ENCODE measurements at regions not wholly inside any gene's neighbourhood (a gene's known extent, or its start where the extent isn't known, plus 50 kb on each side); places are given as distances from the start of the nearest gene placed in this dataset.
"Not testable (repeated sequence)": the region's sequence is repeated elsewhere in the genome, so short reads cannot be mapped to it uniquely, and the experiment has no call there.

DNA sequence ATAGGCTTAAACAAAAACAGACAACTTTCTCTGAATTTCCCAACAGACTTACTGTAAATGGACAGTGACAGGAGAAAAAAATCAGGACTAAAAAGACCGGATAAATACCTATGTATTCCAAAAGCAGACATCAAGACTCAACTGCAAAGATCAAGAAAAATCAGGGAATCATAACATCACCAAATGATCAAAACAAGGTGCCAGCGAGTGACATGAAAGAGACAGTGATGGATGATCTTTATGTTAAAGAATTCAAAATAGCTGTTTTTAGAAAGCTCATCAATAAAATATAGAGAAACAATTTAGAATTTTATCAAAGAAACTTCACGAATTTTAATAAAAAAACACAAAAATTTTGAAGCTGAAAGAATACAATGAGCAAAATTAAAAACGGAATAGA, 952.5 kb upstream of the ATXN7L3B start:
- DNase-seq (ENCODE audit: low read depth), result no peak
- TF ChIP-seq, protein P1, sequence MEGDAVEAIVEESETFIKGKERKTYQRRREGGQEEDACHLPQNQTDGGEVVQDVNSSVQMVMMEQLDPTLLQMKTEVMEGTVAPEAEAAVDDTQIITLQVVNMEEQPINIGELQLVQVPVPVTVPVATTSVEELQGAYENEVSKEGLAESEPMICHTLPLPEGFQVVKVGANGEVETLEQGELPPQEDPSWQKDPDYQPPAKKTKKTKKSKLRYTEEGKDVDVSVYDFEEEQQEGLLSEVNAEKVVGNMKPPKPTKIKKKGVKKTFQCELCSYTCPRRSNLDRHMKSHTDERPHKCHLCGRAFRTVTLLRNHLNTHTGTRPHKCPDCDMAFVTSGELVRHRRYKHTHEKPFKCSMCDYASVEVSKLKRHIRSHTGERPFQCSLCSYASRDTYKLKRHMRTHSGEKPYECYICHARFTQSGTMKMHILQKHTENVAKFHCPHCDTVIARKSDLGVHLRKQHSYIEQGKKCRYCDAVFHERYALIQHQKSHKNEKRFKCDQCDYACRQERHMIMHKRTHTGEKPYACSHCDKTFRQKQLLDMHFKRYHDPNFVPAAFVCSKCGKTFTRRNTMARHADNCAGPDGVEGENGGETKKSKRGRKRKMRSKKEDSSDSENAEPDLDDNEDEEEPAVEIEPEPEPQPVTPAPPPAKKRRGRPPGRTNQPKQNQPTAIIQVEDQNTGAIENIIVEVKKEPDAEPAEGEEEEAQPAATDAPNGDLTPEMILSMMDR (IDR thresholded peaks at IDR 0.05; ENCODE audit: low read depth, low read length, missing control alignments), result no peak
- H3K4me3 ChIP-seq (ENCODE audit: low read depth, low read length), result no peak overlapping the region

DNA sequence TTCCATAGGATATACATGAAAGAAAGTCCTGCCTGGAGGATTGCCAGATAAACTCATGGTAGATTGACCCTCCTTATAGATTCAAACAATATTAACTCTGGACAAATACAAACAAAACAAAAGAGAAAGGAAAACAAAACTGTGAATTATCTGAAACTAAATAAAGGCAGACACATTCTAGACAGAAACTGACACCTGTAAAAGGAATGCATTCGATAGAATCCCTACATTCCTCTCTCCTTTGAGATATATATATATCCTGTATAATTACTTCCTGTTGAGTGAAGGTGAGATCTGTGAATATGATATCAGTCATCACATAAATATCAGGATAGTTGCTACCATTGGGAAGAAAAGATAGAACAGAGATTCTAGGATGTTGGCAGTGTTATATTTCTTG, 948.4 kb upstream of the ATXN7L3B start:
- TF ChIP-seq, protein P1 (IDR thresholded peaks at IDR 0.05; ENCODE audit: low read depth, low read length, missing control alignments), result no peak
- DNase-seq (ENCODE audit: low read depth), result no peak

DNA sequence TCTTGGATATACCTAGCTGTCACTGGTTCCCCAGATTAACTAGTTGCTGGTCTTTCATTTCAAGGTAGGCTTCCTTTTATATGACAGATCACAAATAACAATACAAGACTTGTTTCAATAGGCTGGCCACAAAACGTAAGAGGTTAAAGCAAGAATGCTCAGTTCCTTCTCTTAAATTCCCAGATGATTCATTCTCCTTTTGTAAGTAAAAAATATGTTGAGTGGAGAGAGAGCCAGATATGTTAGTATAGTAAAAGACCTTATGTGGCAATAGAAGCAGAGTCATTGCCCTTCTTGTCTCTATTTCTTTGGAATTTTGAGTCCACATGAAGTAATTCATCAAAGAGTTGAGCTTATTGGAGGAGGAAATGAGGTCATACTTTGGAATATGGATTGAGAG, 939.0 kb upstream of the ATXN7L3B start:
- no peak overlapping the region for H3K4me3 ChIP-seq (ENCODE audit: low read depth, low read length)
- DNase-seq (ENCODE audit: low read depth), result no peak
- TF ChIP-seq, protein P1 (IDR thresholded peaks at IDR 0.05; ENCODE audit: low read depth, low read length, missing control alignments), result no peak

More for the DNA sequence above, 948.4 kb upstream of the ATXN7L3B start:
- no peak overlapping the region for H3K4me3 ChIP-seq (ENCODE audit: low read depth, low read length)

DNA sequence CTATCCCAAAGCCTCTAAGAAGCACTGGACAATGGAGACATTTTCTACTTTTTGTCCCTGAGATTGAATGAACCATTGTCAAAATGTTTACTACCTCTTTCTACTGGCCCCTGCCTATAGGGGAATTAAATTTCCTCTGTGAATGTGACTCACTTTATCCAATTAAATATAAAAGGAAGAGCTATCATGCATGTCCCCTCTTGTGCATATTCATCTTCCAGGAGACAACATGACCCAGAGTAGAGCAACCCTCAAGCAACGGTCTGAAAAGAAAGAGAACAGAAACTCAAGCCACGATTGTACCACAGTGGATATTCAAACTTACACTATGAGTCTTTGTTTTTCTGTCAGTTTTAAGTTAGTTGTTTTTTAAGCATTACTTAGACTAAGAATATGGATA, 938.4 kb upstream of the ATXN7L3B start:
- DNase-seq (ENCODE audit: low read depth), result no peak
- TF ChIP-seq, protein P1 (IDR thresholded peaks at IDR 0.05; ENCODE audit: low read depth, low read length, missing control alignments), result no peak

DNA sequence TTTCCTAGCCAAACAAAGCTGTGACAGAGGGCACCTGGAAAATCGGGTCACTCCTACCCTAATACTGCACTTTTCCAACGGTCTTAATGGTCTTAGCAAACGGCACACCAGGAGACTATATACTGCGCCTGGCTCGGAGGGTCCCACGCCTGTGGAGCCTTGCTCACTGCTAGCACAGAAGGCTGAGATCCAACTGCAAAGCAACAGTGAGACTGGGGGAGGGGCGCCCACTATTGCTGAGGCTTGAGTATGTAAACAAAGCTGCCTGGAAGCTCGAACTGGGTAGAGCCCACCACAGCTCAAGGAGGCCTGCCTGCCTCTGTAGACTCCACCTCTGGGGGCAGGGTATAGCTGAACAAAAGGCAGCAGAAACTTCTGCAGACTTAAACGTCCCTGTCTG, 931.7 kb upstream of the ATXN7L3B start:
- DNase-seq (ENCODE audit: low read depth); H3K4me3 ChIP-seq (ENCODE audit: low read depth, low read length): not testable (repeated sequence)

More for the DNA sequence above, 938.4 kb upstream of the ATXN7L3B start:
- H3K4me3 ChIP-seq (ENCODE audit: low read depth, low read length), result no peak overlapping the region

DNA sequence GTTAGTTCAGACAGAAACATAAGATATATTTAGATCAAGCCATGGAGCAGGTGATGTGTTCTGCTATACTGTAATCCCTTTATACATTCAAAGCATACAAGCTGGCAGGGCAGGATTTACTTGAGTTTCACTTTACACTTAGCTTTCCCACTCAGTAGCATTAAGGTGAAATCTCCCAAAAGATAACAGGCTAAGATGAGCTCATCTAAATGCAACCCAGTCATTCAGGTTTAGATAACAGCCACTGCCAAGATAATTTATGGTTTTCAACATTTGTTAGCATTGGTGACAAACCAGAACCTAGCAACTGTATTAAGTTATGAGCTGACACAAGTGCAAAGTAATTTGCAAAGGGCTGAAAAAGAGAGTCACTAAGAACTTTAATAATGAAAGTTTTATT, 925.1 kb upstream of the ATXN7L3B start:
- no peak for DNase-seq (ENCODE audit: low read depth)
- TF ChIP-seq, protein P1 (IDR thresholded peaks at IDR 0.05; ENCODE audit: low read depth, low read length, missing control alignments), result no peak
- no peak overlapping the region for H3K4me3 ChIP-seq (ENCODE audit: low read depth, low read length)

DNA sequence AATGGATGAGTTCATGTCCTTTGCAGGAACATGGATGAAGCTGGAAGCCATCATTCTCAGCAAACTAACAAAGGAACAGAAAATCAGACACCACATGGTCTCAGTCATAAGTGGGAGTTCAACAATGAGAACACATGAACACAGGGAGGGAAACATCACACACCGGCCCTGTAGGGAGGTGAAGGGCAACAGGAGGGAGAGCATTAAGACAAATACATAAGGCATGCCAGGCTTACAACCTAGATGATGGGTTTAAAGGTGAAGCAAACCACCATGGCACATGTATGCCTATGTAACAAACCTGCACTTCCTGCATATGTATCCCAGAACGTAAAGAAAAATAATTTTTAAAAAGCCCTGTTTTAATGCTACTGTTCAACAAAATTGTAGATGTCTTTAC, 914.2 kb upstream of the ATXN7L3B start:
- no peak for DNase-seq (ENCODE audit: low read depth)
- TF ChIP-seq, protein P1 (IDR thresholded peaks at IDR 0.05; ENCODE audit: low read depth, low read length, missing control alignments), result no peak
- no peak overlapping the region for H3K4me3 ChIP-seq (ENCODE audit: low read depth, low read length)

DNA sequence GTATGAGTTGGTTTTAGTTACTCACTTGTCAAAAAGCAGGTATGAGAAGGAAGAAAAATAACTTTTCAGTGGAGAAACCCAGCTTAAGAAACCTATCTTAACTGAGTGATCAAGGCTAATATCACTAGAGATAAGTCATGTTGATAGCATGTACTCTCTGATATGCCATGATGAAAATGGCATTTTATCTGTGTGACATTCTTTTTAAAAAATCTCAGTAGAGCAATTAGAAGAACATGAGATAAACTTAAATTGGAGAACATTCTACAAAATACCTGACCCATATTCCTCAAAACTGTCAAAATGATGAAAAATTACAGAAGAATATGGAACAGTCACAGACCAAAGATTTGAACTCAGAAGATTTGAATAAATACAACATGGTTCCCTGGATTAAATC, 912.4 kb upstream of the ATXN7L3B start:
- DNase-seq (ENCODE audit: low read depth), result no peak
- no peak overlapping the region for H3K4me3 ChIP-seq (ENCODE audit: low read depth, low read length)
- TF ChIP-seq, protein P1 (IDR thresholded peaks at IDR 0.05; ENCODE audit: low read depth, low read length, missing control alignments), result no peak
